Ovary (tissue), 3 donors: ENCODE measurements at regions not wholly inside any gene's neighbourhood (a gene's known extent, or its start where the extent isn't known, plus 50 kb on each side); places are given as distances from the start of the nearest gene placed in this dataset.

ENCODE experiments used
- CTCF ChIP-seq, 3 donors: fragments of 450-650 bp in 2 of 3; fragments of 200-600 bp in 1 of 3; IDR thresholded peaks; one replicate each; pipeline versions ENCODE4 v1.5.1 to v1.8.0; 2016 to 2022; ENCODE audit warnings: antibody characterized with exemption in 3 of 3, mild to moderate bottlenecking in 1 of 3
- POLR2A ChIP-seq: fragments of 450-650 bp; IDR thresholded peaks from one replicate; pipeline ENCODE4 v1.6.1; 2017; ENCODE audit warnings: antibody characterized with exemption, mild to moderate bottlenecking, moderate library complexity
- donor health status: DM: no; HTN: no; CAD: no.

DNA sequence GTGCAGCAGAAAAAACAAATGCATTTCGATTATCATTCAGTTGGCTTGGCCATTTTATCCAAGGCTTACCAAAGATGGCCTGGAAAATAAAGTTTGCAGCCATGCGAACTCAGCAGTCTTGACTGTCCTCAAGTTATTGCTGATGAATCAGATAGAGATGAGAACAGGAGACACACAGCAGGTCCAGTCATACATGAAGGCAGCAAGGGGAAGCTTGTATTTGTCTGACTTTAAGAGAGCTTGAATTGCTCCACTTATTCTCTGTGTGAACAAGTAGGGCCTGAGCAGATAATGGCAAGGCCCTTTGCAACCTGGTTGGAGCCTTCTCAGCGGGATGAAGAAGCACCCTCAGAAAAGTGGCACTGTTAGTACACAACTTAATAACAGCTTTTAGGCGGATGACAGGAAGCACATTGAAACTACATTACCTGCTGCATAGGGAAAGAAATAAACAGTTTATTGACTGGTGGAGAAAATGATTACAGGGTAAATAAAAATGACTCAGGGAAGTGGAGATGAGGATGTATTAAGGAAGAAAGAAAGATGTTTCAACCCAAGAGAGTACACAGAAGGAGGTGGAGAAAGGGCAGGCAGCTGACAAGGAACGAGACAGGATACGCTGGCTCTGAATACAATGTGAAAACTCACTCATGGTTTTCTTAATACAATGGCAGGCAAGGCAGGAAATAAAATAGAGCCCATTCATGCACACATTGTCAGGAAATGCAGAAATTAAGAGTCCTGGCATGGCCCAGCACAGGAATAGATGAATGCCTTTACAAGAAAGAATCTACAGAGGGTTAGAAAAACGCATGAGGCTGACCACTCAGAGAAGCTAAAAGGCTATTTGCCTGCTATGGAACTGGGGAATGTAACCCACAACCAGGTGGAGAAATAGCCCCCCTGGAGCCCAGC lies 128.4 kb downstream of the GALC start:
- TF ChIP-seq POLR2A (no peak), CTCF (IDR thresholded peaks at IDR 0.05) (no peak)
